ENCODE measurements at regions not wholly inside any gene's neighbourhood (a gene's known extent, or its start where the extent isn't known, plus 50 kb on each side); places are given as distances from the start of the nearest gene placed in this dataset.

- H3K9me3 ChIP-seq (ENCODE audit: control insufficient read depth, insufficient read depth, low read length), result peaks cover 11% of the 10 kb centered on the region
These were observed 345.4 kb upstream of the ARRDC4 start for GRCh38 chr15:97615114-97615513.

GRCh38 chr15:97623091-97623661 lies 337.3 kb upstream of the ARRDC4 start:
- Histone ChIP-seq H3K27me3 (ENCODE audit: control insufficient read depth, insufficient read depth, low read length) (no peaks in the 10 kb centered on the region), H3K4me3 (ENCODE audit: low read depth, low read length) (no peak overlapping the region), H3K9me3 (ENCODE audit: control insufficient read depth, insufficient read depth, low read length) (peaks cover 12% of the 10 kb centered on the region; the same call in 1 of the 2 replicates), H3K27ac (ENCODE audit: low read depth, low read length) (no peak overlapping the region)
- CTCF ChIA-PET, result no interaction called here
- no peak for DNase-seq (ENCODE audit: low read depth, low spot score)
- no peak for TF ChIP-seq CTCF (IDR thresholded peaks at IDR 0.05; ENCODE audit: low read depth, low read length)
- POLR2A ChIA-PET, result no interaction called here

More at GRCh38 chr15:97615114-97615513, 345.4 kb upstream of the ARRDC4 start:
- no peak for DNase-seq (ENCODE audit: low read depth, low spot score)
- CTCF ChIA-PET, result no interaction called here
- Histone ChIP-seq H3K4me3 (ENCODE audit: low read depth, low read length) (no peak overlapping the region), H3K27ac (ENCODE audit: low read depth, low read length) (no peak overlapping the region), H3K27me3 (ENCODE audit: control insufficient read depth, insufficient read depth, low read length) (no peaks in the 10 kb centered on the region)
- TF ChIP-seq CTCF (IDR thresholded peaks at IDR 0.05; ENCODE audit: low read depth, low read length), result no peak
- POLR2A ChIA-PET, result no interaction called here

GRCh38 chr15:97627634-97628033 lies 332.9 kb upstream of the ARRDC4 start:
- POLR2A ChIA-PET, result no interaction called here
- Histone ChIP-seq H3K9me3 (ENCODE audit: control insufficient read depth, insufficient read depth, low read length) (peaks cover 11% of the 10 kb centered on the region; the same call in 1 of the 2 replicates), H3K27me3 (ENCODE audit: control insufficient read depth, insufficient read depth, low read length) (no peaks in the 10 kb centered on the region), H3K27ac (ENCODE audit: low read depth, low read length) (no peak overlapping the region), H3K4me3 (ENCODE audit: low read depth, low read length) (no peak overlapping the region)
- CTCF ChIA-PET, result no interaction called here
- DNase-seq (ENCODE audit: low read depth, low spot score), result no peak
- TF ChIP-seq CTCF (IDR thresholded peaks at IDR 0.05; ENCODE audit: low read depth, low read length), result no peak

- POLR2A ChIA-PET, result no interaction called here
- TF ChIP-seq CTCF (IDR thresholded peaks at IDR 0.05; ENCODE audit: low read depth, low read length), result no peak
These were observed 314.7 kb upstream of the ARRDC4 start for GRCh38 chr15:97645758-97646157.

GRCh38 chr15:97648728-97649127 lies 311.8 kb upstream of the ARRDC4 start:
- no peak for DNase-seq (ENCODE audit: low read depth, low spot score)
- Histone ChIP-seq H3K4me3 (ENCODE audit: low read depth, low read length) (no peak overlapping the region), H3K27me3 (ENCODE audit: control insufficient read depth, insufficient read depth, low read length) (no peaks in the 10 kb centered on the region), H3K9me3 (ENCODE audit: control insufficient read depth, insufficient read depth, low read length) (peaks cover 10% of the 10 kb centered on the region), H3K27ac (ENCODE audit: low read depth, low read length) (no peak overlapping the region)
- CTCF ChIA-PET, result no interaction called here
- TF ChIP-seq CTCF (IDR thresholded peaks at IDR 0.05; ENCODE audit: low read depth, low read length), result no peak
- POLR2A ChIA-PET, result no interaction called here

More at GRCh38 chr15:97645758-97646157, 314.7 kb upstream of the ARRDC4 start:
- H3K4me3 ChIP-seq (ENCODE audit: low read depth, low read length), result no peak overlapping the region
- peaks cover 2% of the 10 kb centered on the region; the same call in 1 of the 2 replicates for H3K9me3 ChIP-seq (ENCODE audit: control insufficient read depth, insufficient read depth, low read length)
- H3K27ac ChIP-seq (ENCODE audit: low read depth, low read length), result no peak overlapping the region
- CTCF ChIA-PET, result no interaction called here
- H3K27me3 ChIP-seq (ENCODE audit: control insufficient read depth, insufficient read depth, low read length), result no peaks in the 10 kb centered on the region
- no peak for DNase-seq (ENCODE audit: low read depth, low spot score)
